Peyer's patch (tissue), 4 donors: ENCODE measurements at regions not wholly inside any gene's neighbourhood (a gene's known extent, or its start where the extent isn't known, plus 50 kb on each side); places are given as distances from the start of the nearest gene placed in this dataset.
"Not testable (repeated sequence)": the region's sequence is repeated elsewhere in the genome, so short reads cannot be mapped to it uniquely, and the experiment has no call there.

Experiments used
- DNase-seq, 3 donors: peaks; one replicate each; pipeline ENCODE4 v3.0.0-alpha.2; 2017 to 2019
- H3K27ac ChIP-seq, 4 donors: fragments of 200-600 bp; sonication (generic); one replicate each; pipeline ENCODE4 v1.5.1; 2016 to 2019
- H3K27me3 ChIP-seq, 2 donors: fragments of 200-600 bp; sonication (generic); one replicate each; pipeline ENCODE4 v1.5.1; 2019
- H3K36me3 ChIP-seq, 3 donors: fragments of 200-600 bp; sonication (generic); one replicate each; pipeline ENCODE4 v1.5.1; 2016 to 2019
- H3K4me1 ChIP-seq, 4 donors: fragments of 200-600 bp; sonication (generic); one replicate each; pipeline ENCODE4 v1.5.1; 2016 to 2019
- H3K4me3 ChIP-seq, 4 donors: fragments of 200-600 bp; sonication (generic); 1 replicate in 3 of 4; 2 replicates in 1 of 4; pipeline ENCODE4 v1.5.1; 2016 to 2019; ENCODE audit warnings: mild to moderate bottlenecking in 1 of 4
- H3K9me3 ChIP-seq, 4 donors: fragments of 200-600 bp; sonication (generic); one replicate each; pipeline ENCODE4 v1.5.1; 2016 to 2019; ENCODE audit warnings: mild to moderate bottlenecking in 1 of 4
- POLR2A ChIP-seq, 2 donors: fragments of 450-650 bp; IDR thresholded peaks; one replicate each; pipeline ENCODE4 v1.5.1; 2017; ENCODE audit warnings: antibody characterized with exemption in 2 of 2, mild to moderate bottlenecking in 2 of 2, moderate library complexity in 2 of 2
- TF ChIP-seq, protein P1 (sequence below), 6 experiments: fragments of 450-650 bp in 4 of 6; fragments of 200-600 bp in 2 of 6; sonication (generic) in 1 of 6; IDR thresholded peaks; one replicate each; pipeline ENCODE4 v1.5.1; 2017 to 2019; ENCODE audit warnings: antibody characterized with exemption in 6 of 6, mild to moderate bottlenecking in 3 of 6, moderate library complexity in 1 of 6

DNA sequence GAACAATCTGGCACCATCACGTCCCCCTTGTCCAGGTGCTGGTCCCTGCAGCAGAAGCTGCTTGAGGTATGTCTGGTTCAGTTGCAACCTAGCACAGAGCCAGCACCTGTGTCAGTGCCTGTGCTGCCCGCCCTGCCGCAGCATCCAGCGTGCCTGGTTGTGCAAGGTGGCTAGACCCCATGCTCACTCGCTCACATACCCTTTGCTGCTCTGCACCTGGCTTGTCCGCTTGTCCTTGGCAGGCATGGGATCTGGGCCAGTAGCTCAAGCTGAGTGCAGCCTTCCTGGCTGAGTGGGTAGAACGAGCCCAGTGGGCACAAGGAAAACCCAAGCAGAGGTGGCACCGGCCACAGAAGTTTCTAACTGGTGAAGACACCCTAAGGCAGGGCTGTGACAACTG is 314.6 kb upstream of the KYNU start:
- Histone ChIP-seq H3K27me3 (no peaks in the 10 kb centered on the region), H3K9me3 (no peaks in the 10 kb centered on the region)
- no peak for TF ChIP-seq POLR2A (IDR thresholded peaks at IDR 0.05)
- TF ChIP-seq, protein P1, sequence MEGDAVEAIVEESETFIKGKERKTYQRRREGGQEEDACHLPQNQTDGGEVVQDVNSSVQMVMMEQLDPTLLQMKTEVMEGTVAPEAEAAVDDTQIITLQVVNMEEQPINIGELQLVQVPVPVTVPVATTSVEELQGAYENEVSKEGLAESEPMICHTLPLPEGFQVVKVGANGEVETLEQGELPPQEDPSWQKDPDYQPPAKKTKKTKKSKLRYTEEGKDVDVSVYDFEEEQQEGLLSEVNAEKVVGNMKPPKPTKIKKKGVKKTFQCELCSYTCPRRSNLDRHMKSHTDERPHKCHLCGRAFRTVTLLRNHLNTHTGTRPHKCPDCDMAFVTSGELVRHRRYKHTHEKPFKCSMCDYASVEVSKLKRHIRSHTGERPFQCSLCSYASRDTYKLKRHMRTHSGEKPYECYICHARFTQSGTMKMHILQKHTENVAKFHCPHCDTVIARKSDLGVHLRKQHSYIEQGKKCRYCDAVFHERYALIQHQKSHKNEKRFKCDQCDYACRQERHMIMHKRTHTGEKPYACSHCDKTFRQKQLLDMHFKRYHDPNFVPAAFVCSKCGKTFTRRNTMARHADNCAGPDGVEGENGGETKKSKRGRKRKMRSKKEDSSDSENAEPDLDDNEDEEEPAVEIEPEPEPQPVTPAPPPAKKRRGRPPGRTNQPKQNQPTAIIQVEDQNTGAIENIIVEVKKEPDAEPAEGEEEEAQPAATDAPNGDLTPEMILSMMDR (IDR thresholded peaks at IDR 0.05): no peak

DNA sequence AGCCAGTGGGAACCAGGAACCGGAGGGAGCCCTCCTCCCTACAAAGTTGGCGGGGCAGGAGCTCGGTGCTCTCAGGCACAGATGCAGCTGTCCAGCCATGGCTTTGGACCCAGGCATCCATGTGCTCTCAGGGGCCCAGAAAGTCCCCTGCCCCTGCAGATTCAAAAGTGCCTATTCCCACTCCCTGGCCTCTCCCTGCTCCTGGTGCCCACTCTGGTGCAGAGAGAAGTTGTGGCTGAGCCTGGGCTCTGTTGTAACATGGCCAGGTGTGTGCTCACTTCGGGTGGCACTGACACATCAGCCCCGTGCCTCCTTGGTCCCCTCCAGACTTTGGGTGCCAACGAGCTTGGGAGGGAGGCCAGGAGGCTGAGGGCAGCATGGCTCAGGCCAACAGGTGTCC is 315.8 kb upstream of the KYNU start:
- no peaks in the 10 kb centered on the region for H3K36me3 ChIP-seq
- H3K27ac ChIP-seq: no peak overlapping the region
- H3K4me1 ChIP-seq: no peaks in the 10 kb centered on the region
- no peaks in the 10 kb centered on the region for H3K9me3 ChIP-seq
- TF ChIP-seq, protein P1 (IDR thresholded peaks at IDR 0.05): no peak
- no peak for TF ChIP-seq POLR2A (IDR thresholded peaks at IDR 0.05)
- no peak overlapping the region for H3K4me3 ChIP-seq
- H3K27me3 ChIP-seq: no peaks in the 10 kb centered on the region
- DNase-seq: no peak

More for the DNA sequence above, 314.6 kb upstream of the KYNU start:
- Histone ChIP-seq H3K4me3 (no peak overlapping the region), H3K36me3 (no peaks in the 10 kb centered on the region), H3K4me1 (no peaks in the 10 kb centered on the region), H3K27ac (no peak overlapping the region)
- DNase-seq: no peak

DNA sequence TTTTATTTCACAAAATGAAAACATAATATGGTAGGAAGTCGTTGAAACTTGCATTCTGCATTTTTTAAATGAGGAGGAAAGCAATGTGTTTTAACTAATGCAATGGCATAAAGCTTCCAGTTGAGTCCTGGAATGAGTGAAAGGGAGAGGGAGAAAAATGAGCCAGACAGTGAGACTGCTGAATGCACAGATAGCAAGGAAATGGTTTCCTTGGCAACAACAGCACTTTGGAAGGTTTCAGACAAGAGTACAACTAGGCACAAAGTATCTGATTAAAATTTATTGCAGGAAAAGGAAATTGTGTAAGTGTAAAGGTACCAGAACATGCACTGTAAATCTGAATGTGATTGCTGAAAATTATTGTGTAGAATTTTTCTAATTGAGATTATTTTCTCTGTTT is 320.1 kb upstream of the KYNU start:
- TF ChIP-seq, protein P1 (IDR thresholded peaks at IDR 0.05): no peak
- Histone ChIP-seq H3K36me3 (no peaks in the 10 kb centered on the region), H3K4me3 (no peak overlapping the region), H3K27me3 (no peaks in the 10 kb centered on the region), H3K4me1 (no peaks in the 10 kb centered on the region), H3K27ac (no peak overlapping the region), H3K9me3 (no peaks in the 10 kb centered on the region)
- DNase-seq: no peak

DNA sequence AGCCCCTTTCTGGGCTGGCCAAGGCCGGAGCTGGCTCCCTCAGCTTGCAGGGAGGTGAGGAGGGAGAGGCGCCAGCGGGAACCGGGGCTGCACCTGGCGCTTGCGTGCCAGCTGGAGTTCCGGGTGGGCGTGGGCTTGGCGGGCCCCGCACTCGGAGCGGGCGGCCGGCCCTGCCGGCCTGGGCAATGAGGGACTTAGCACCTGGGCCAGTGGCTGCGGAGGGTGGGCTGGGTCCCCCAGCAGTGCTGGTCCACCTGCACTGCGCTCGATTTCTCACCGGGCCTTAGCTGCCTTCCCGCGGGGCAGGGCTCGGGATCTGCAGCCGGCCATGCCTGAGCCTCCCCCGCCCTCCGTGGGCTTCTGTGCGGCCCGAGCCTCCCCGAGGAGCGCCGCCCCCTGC is 331.5 kb upstream of the KYNU start:
- H3K36me3 ChIP-seq, H3K27me3 ChIP-seq, H3K4me1 ChIP-seq, H3K27ac ChIP-seq, DNase-seq, H3K9me3 ChIP-seq, H3K4me3 ChIP-seq: not testable (repeated sequence)

DNA sequence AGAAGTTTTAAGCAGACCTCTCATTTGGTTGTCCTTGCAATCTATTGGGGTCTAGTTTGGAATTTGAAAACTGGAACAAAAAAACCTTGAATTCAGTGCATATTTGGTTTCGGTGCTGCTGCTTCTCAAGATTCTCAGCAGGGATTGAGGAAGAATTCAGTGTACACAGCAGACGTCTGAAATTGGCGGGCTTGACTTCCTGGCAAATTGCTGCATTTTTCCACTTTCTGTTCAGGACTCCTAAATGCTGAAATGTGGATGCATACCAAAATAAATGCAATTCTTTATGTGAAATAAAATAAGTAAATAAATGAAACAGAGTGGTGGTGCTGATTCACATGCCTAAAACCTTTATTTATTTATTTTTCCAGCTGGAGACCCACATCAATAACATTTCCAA is 332.4 kb upstream of the KYNU start:
- H3K9me3 ChIP-seq: no peaks in the 10 kb centered on the region
- no peak for TF ChIP-seq POLR2A (IDR thresholded peaks at IDR 0.05)
- TF ChIP-seq, protein P1 (IDR thresholded peaks at IDR 0.05): no peak
- no peaks in the 10 kb centered on the region for H3K27me3 ChIP-seq
- H3K4me1 ChIP-seq: no peaks in the 10 kb centered on the region
- no peaks in the 10 kb centered on the region for H3K36me3 ChIP-seq
- no peak overlapping the region for H3K4me3 ChIP-seq
- no peak overlapping the region for H3K27ac ChIP-seq
- no peak for DNase-seq

DNA sequence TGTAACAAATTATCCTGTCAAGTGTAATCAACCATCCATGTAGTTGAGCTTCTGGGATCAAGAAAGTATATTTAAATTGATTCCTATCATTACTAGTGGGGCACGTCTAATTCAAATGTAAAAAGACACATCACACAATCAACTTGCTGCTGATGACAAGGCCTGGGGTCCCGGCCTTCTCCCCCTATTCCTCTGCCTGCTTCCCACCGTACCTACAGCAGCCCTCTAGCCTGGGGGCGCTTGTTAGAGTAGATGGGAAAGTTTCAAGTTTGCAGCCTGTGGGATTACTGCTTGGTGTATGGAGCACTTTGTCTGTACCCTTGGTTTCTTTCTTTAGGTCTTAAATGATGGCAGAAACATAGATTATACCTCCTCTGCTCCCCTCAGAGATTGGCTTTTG is 333.3 kb upstream of the KYNU start:
- H3K4me3 ChIP-seq: no peak overlapping the region
- no peaks in the 10 kb centered on the region for H3K36me3 ChIP-seq
- H3K27me3 ChIP-seq: no peaks in the 10 kb centered on the region
- TF ChIP-seq, protein P1 (IDR thresholded peaks at IDR 0.05): no peak
- TF ChIP-seq POLR2A (IDR thresholded peaks at IDR 0.05): no peak
- no peaks in the 10 kb centered on the region for H3K4me1 ChIP-seq
- DNase-seq: no peak
- no peak overlapping the region for H3K27ac ChIP-seq
- H3K9me3 ChIP-seq: no peaks in the 10 kb centered on the region
